ENCODE measurements at regions not wholly inside any gene's neighbourhood (a gene's known extent, or its start where the extent isn't known, plus 50 kb on each side); places are given as distances from the start of the nearest gene placed in this dataset.

DNA sequence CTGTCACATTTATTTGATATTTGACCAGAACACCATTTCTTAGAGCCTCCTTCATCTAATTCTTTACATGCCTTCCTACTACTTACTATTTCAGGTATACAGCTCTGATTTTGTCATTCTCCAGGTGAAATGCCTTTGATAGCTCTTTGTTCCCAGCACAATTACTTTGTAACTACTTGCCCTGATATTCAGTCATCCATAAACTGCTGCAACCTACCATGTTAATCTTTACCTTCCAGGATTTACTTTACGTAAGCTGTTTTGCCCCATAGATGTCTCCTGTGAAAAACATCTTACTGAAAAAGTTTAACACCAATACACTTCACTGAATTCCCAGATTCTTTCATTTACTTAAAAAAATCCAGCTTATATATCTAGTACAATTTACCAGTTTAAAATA is 443.8 kb upstream of the CYLC2 start:
- TF ChIP-seq POLR2A (IDR thresholded peaks at IDR 0.05; ENCODE audit: low read depth, low read length) (no peak), POLR2AphosphoS5 (IDR thresholded peaks at IDR 0.05; ENCODE audit: low read depth, low read length) (no peak)

Data from GM12891 (cell line).